ENCODE measurements at regions not wholly inside any gene's neighbourhood (a gene's known extent, or its start where the extent isn't known, plus 50 kb on each side); places are given as distances from the start of the nearest gene placed in this dataset.
"Not testable (repeated sequence)": the region's sequence is repeated elsewhere in the genome, so short reads cannot be mapped to it uniquely, and the experiment has no call there.

GRCh38 chr2:89834306-89834705, 1142.8 kb downstream of the RPIA start:
- DNase-seq, result no peak

GRCh38 chr2:89836326-89836725, 1144.9 kb downstream of the RPIA start:
- DNase-seq, result not testable (repeated sequence)

- no peak for DNase-seq
Measured at GRCh38 chr2:89837962-89838625, 1146.6 kb downstream of the RPIA start.

GRCh38 chr2:89840175-89840574, 1148.7 kb downstream of the RPIA start:
- not testable (repeated sequence) for DNase-seq

GRCh38 chr2:89840781-89841475, 1149.5 kb downstream of the RPIA start:
- DNase-seq, result not testable (repeated sequence)

- DNase-seq, result no peak
Measured at GRCh38 chr2:89841476-89841840, 1150.0 kb downstream of the RPIA start.

- DNase-seq, result no peak
Measured at GRCh38 chr2:89842180-89842908, 1150.9 kb downstream of the RPIA start.

GRCh38 chr2:89844221-89844943, 1152.9 kb downstream of the RPIA start:
- DNase-seq, result no peak

GRCh38 chr2:89845532-89845931, 1154.1 kb downstream of the RPIA start:
- DNase-seq, result no peak

GRCh38 chr2:89848114-89848513, 1156.6 kb downstream of the RPIA start:
- no peak for DNase-seq

GRCh38 chr2:89848763-89849368, 1157.4 kb downstream of the RPIA start:
- no peak for DNase-seq

- no peak for DNase-seq
Measured at GRCh38 chr2:89849731-89850130, 1158.3 kb downstream of the RPIA start.

GRCh38 chr2:89850481-89850880, 1159.0 kb downstream of the RPIA start:
- DNase-seq, result no peak

GRCh38 chr2:89850881-89851582, 1159.6 kb downstream of the RPIA start:
- no peak for DNase-seq

- DNase-seq, result no peak
Measured at GRCh38 chr2:89851583-89851905, 1160.1 kb downstream of the RPIA start.

GRCh38 chr2:89853427-89853826, 1162.0 kb downstream of the RPIA start:
- not testable (repeated sequence) for DNase-seq

- not testable (repeated sequence) for DNase-seq
Measured at GRCh38 chr2:89855752-89856151, 1164.3 kb downstream of the RPIA start.

GRCh38 chr2:89856305-89856704, 1164.8 kb downstream of the RPIA start:
- DNase-seq, result not testable (repeated sequence)

GRCh38 chr2:89862164-89862563, 1170.7 kb downstream of the RPIA start:
- not testable (repeated sequence) for DNase-seq

- not testable (repeated sequence) for DNase-seq
Measured at GRCh38 chr2:89863209-89863608, 1171.7 kb downstream of the RPIA start.

GRCh38 chr2:89874810-89875595, 1183.5 kb downstream of the RPIA start:
- not testable (repeated sequence) for DNase-seq
